ENCODE measurements at regions not wholly inside any gene's neighbourhood (a gene's known extent, or its start where the extent isn't known, plus 50 kb on each side); places are given as distances from the start of the nearest gene placed in this dataset.

DNA sequence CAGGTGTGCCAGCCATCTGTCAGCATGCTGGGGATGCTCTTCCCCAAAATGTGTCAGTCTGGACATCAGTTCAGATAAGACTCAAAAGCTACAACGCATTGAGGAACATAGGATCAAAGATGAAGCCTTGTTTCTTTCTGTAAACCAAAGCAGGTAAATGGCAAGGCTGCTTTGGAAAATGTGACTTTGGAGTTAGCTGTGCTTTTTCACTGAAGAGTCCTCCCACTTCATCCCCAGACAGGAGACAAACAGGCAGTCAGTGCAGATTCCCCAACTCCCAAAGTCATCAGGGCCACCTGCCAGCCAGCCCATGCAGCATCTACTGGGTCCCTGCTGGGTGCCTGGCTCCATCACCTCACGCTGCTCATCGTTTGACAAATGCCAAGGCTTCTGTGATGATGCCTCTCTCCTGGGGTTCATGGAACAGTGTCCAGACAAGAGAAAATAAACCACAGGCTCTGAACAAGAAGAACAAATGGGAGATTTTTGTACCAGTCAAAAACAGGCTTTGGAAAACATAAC lies 205.0 kb upstream of the BTBD3 start:
- Mint-ChIP-seq H3K4me3 (ENCODE audit: unreplicated experiment) (no peak overlapping the region), H3K36me3 (ENCODE audit: low read depth, unreplicated experiment) (no peaks in the 10 kb centered on the region), H3K9me3 (ENCODE audit: unreplicated experiment) (no peaks in the 10 kb centered on the region), H3K4me1 (ENCODE audit: low read depth, unreplicated experiment) (peaks cover 28% of the 10 kb centered on the region), H3K27ac (ENCODE audit: unreplicated experiment) (no peak overlapping the region), H3K27me3 (ENCODE audit: low read depth, unreplicated experiment) (peaks cover 2% of the 10 kb centered on the region)
- H3K36me3 ChIP-seq (ENCODE audit: insufficient read depth, low read length) = no peaks in the 10 kb centered on the region
- H3K4me3 ChIP-seq (ENCODE audit: insufficient read depth, low read depth, low read length) = no peak overlapping the region
- no peaks in the 10 kb centered on the region for H3K9me3 ChIP-seq (ENCODE audit: insufficient read depth, low read depth, low read length)
- H2AFZ ChIP-seq (ENCODE audit: low read depth, low read length) = no peak overlapping the region
- H3K27me3 ChIP-seq (ENCODE audit: insufficient read depth, low read length) = no peaks in the 10 kb centered on the region
- H3K4me2 ChIP-seq (ENCODE audit: low read length) = no peak overlapping the region
- H3K9ac ChIP-seq (ENCODE audit: low read length) = no peak overlapping the region
- TF ChIP-seq EZH2 (IDR thresholded peaks at IDR 0.05; ENCODE audit: insufficient read depth, low read length) = no peak
- TF ChIP-seq, protein P1, sequence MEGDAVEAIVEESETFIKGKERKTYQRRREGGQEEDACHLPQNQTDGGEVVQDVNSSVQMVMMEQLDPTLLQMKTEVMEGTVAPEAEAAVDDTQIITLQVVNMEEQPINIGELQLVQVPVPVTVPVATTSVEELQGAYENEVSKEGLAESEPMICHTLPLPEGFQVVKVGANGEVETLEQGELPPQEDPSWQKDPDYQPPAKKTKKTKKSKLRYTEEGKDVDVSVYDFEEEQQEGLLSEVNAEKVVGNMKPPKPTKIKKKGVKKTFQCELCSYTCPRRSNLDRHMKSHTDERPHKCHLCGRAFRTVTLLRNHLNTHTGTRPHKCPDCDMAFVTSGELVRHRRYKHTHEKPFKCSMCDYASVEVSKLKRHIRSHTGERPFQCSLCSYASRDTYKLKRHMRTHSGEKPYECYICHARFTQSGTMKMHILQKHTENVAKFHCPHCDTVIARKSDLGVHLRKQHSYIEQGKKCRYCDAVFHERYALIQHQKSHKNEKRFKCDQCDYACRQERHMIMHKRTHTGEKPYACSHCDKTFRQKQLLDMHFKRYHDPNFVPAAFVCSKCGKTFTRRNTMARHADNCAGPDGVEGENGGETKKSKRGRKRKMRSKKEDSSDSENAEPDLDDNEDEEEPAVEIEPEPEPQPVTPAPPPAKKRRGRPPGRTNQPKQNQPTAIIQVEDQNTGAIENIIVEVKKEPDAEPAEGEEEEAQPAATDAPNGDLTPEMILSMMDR (IDR thresholded peaks at IDR 0.05; ENCODE audit: insufficient read depth, low read depth, low read length) = no peak
- H3K4me1 ChIP-seq (ENCODE audit: insufficient read depth, low read length) = peaks cover 12% of the 10 kb centered on the region
- H3K79me2 ChIP-seq (ENCODE audit: insufficient read depth, low read length) = no peaks in the 10 kb centered on the region
- DNase-seq (ENCODE audit: low read depth) = no peak
- H4K20me1 ChIP-seq (ENCODE audit: insufficient read depth, low read length) = no peaks in the 10 kb centered on the region
- H3K27ac ChIP-seq (ENCODE audit: low read depth, low read length) = no peak overlapping the region
- FAIRE-seq = no peak

DNA sequence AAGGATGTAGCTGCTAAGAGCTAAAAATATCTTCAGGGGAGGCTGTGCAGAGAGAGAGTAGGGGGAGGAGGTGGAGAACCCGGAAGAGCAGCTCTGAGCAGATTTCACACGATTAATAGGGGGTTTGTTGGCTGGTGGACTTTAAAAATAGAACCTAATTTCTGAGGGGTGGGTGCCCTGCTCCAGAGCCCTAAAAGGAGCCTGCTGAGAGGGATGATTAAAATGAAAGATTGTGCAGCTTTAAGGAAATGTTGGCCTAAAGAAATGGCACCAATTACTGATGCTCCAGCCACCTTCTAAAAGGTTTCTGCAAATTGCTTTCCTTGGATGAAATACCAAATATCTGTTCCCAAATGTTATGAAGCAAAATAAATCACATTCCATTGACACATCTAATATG lies 202.8 kb upstream of the BTBD3 start:
- H2AFZ ChIP-seq (ENCODE audit: low read depth, low read length) = no peak overlapping the region

More for the DNA sequence above, 202.8 kb upstream of the BTBD3 start:
- Histone ChIP-seq H3K4me1 (ENCODE audit: insufficient read depth, low read length) (peaks cover 12% of the 10 kb centered on the region), H3K4me3 (ENCODE audit: insufficient read depth, low read depth, low read length) (no peak overlapping the region), H3K9ac (ENCODE audit: low read length) (no peak overlapping the region), H3K9me3 (ENCODE audit: insufficient read depth, low read depth, low read length) (no peaks in the 10 kb centered on the region), H3K79me2 (ENCODE audit: insufficient read depth, low read length) (no peaks in the 10 kb centered on the region), H3K4me2 (ENCODE audit: low read length) (no peak overlapping the region), H3K36me3 (ENCODE audit: insufficient read depth, low read length) (no peaks in the 10 kb centered on the region), H3K27me3 (ENCODE audit: insufficient read depth, low read length) (no peaks in the 10 kb centered on the region), H3K27ac (ENCODE audit: low read depth, low read length) (no peak overlapping the region), H4K20me1 (ENCODE audit: insufficient read depth, low read length) (no peaks in the 10 kb centered on the region)
- FAIRE-seq (no peak), DNase-seq (ENCODE audit: low read depth) (no peak)
- peak overlapping the region; percentile 60 for H3K27ac Mint-ChIP-seq (ENCODE audit: unreplicated experiment)
- H3K27me3 Mint-ChIP-seq (ENCODE audit: low read depth, unreplicated experiment) = peaks cover 2% of the 10 kb centered on the region
- peaks cover 30% of the 10 kb centered on the region for H3K4me1 Mint-ChIP-seq (ENCODE audit: low read depth, unreplicated experiment)
- TF ChIP-seq EZH2 (IDR thresholded peaks at IDR 0.05; ENCODE audit: insufficient read depth, low read length) = no peak
- TF ChIP-seq, protein P1 (IDR thresholded peaks at IDR 0.05; ENCODE audit: insufficient read depth, low read depth, low read length) = no peak
- peak overlapping the region; percentile 55 for H3K4me3 Mint-ChIP-seq (ENCODE audit: unreplicated experiment)
- H3K9me3 Mint-ChIP-seq (ENCODE audit: unreplicated experiment) = no peaks in the 10 kb centered on the region
- no peaks in the 10 kb centered on the region for H3K36me3 Mint-ChIP-seq (ENCODE audit: low read depth, unreplicated experiment)
